Cerebellar nuclear complex (tissue), 1 donor: ENCODE measurements at regions not wholly inside any gene's neighbourhood (a gene's known extent, or its start where the extent isn't known, plus 50 kb on each side); places are given as distances from the start of the nearest gene placed in this dataset.
"Not testable (repeated sequence)": the region's sequence is repeated elsewhere in the genome, so short reads cannot be mapped to it uniquely, and the experiment has no call there.

ENCODE experiments used
- DNase-seq, 2 experiments: peaks; one replicate each; lab custom pipeline; 2025; lab: John Stamatoyannopoulos, UW

GRCh38 chr3:27661797-27662196, 60.3 kb downstream of the EOMES start:
- no peak for DNase-seq

GRCh38 chr3:27659279-27660021, 62.7 kb downstream of the EOMES start:
- DNase-seq = no peak

- DNase-seq = no peak
These were observed 63.4 kb downstream of the EOMES start for GRCh38 chr3:27658741-27659140.

GRCh38 chr3:27657871-27658270, 64.3 kb downstream of the EOMES start:
- no peak for DNase-seq

GRCh38 chr3:27657404-27657803, 64.7 kb downstream of the EOMES start:
- no peak for DNase-seq

GRCh38 chr3:27656790-27657189, 65.3 kb downstream of the EOMES start:
- DNase-seq = no peak

- DNase-seq = no peak
These were observed 66.6 kb downstream of the EOMES start for GRCh38 chr3:27655547-27655946.

GRCh38 chr3:27653803-27654558, 68.1 kb downstream of the EOMES start:
- no peak for DNase-seq

- DNase-seq = no peak
These were observed 72.8 kb downstream of the EOMES start for GRCh38 chr3:27649277-27649676.

- no peak for DNase-seq
These were observed 75.2 kb downstream of the EOMES start for GRCh38 chr3:27646896-27647295.

- DNase-seq = no peak
These were observed 77.2 kb downstream of the EOMES start for GRCh38 chr3:27644941-27645340.

- no peak for DNase-seq
These were observed 78.8 kb downstream of the EOMES start for GRCh38 chr3:27643355-27643754.

GRCh38 chr3:27642796-27643195, 79.3 kb downstream of the EOMES start:
- DNase-seq = no peak

- DNase-seq = no peak
These were observed 80.1 kb downstream of the EOMES start for GRCh38 chr3:27641888-27642601.

- no peak for DNase-seq
These were observed 80.8 kb downstream of the EOMES start for GRCh38 chr3:27641271-27641800.

GRCh38 chr3:27639271-27639670, 82.9 kb downstream of the EOMES start:
- DNase-seq = no peak

- no peak for DNase-seq
These were observed 83.5 kb downstream of the EOMES start for GRCh38 chr3:27638594-27638993.

- no peak for DNase-seq
These were observed 84.7 kb downstream of the EOMES start for GRCh38 chr3:27637346-27637995.

- DNase-seq = not testable (repeated sequence)
These were observed 87.1 kb downstream of the EOMES start for GRCh38 chr3:27635006-27635405.

GRCh38 chr3:27633224-27633545, 88.9 kb downstream of the EOMES start:
- DNase-seq = no peak

- no peak for DNase-seq
These were observed 89.5 kb downstream of the EOMES start for GRCh38 chr3:27632431-27633223.
